ENCODE measurements at regions not wholly inside any gene's neighbourhood (a gene's known extent, or its start where the extent isn't known, plus 50 kb on each side); places are given as distances from the start of the nearest gene placed in this dataset.

DNA sequence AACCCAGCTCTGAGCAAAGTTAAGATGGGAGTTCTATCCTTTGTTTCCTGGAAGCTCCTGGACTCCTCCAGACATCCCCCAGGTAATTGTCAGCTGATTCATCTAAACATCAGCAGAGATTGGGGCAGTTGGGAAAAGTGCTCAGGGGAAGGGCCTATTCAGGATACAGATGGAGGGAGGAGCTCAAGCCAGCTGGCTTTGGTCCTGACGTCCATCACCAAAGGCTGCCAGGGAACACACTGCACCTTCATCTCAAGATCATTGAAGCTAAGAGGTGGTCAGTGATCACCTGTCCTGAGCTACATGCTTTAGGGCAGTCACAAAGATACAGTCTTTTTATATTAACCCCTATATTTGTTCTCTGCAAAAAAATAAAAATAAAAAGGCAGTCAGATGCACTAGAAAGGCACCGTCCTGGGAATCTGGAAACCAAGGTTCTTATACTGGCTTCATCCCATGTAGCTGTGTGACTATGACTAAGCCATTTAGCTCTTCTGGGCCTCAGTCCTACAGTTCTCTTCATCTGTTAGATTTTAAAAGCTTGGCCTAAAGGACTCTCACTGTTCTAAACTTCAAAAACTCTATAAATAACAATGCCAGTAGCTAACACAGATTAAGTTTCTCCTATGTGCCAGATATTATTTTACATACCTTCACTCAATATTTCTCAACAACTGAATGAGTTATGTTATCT is 446.5 kb downstream of the BCL11A start:
- DNase-seq (ENCODE audit: low read depth) = no peak
- H3K4me3 ChIP-seq (ENCODE audit: low read depth, low read length) = no peak overlapping the region
- TF ChIP-seq, protein P1, sequence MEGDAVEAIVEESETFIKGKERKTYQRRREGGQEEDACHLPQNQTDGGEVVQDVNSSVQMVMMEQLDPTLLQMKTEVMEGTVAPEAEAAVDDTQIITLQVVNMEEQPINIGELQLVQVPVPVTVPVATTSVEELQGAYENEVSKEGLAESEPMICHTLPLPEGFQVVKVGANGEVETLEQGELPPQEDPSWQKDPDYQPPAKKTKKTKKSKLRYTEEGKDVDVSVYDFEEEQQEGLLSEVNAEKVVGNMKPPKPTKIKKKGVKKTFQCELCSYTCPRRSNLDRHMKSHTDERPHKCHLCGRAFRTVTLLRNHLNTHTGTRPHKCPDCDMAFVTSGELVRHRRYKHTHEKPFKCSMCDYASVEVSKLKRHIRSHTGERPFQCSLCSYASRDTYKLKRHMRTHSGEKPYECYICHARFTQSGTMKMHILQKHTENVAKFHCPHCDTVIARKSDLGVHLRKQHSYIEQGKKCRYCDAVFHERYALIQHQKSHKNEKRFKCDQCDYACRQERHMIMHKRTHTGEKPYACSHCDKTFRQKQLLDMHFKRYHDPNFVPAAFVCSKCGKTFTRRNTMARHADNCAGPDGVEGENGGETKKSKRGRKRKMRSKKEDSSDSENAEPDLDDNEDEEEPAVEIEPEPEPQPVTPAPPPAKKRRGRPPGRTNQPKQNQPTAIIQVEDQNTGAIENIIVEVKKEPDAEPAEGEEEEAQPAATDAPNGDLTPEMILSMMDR (IDR thresholded peaks at IDR 0.05; ENCODE audit: control insufficient read depth, extremely low read depth, insufficient read depth) = no peak

DNA sequence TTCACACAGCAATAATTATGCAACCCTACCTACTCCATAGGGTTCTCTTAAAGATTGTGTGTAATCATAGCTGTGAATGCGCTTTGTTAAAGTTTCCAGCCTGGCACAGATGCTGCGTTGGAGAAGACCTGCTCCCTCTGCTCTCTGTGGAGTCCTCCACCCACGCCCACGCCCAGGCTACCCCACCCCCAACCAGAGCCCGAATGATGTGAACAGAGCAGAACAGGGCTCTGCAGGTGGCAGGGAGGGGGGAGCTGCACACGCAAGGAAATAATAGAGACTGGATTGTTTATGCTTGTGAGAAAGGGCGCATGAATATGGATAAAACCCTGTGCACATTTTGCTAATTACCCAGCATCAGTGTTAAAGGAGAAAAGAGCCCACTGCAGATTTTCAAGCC is 447.5 kb downstream of the BCL11A start:
- no peak for DNase-seq (ENCODE audit: low read depth)
- H3K4me3 ChIP-seq (ENCODE audit: low read depth, low read length) = no peak overlapping the region
- TF ChIP-seq, protein P1 (IDR thresholded peaks at IDR 0.05; ENCODE audit: control insufficient read depth, extremely low read depth, insufficient read depth) = no peak

DNA sequence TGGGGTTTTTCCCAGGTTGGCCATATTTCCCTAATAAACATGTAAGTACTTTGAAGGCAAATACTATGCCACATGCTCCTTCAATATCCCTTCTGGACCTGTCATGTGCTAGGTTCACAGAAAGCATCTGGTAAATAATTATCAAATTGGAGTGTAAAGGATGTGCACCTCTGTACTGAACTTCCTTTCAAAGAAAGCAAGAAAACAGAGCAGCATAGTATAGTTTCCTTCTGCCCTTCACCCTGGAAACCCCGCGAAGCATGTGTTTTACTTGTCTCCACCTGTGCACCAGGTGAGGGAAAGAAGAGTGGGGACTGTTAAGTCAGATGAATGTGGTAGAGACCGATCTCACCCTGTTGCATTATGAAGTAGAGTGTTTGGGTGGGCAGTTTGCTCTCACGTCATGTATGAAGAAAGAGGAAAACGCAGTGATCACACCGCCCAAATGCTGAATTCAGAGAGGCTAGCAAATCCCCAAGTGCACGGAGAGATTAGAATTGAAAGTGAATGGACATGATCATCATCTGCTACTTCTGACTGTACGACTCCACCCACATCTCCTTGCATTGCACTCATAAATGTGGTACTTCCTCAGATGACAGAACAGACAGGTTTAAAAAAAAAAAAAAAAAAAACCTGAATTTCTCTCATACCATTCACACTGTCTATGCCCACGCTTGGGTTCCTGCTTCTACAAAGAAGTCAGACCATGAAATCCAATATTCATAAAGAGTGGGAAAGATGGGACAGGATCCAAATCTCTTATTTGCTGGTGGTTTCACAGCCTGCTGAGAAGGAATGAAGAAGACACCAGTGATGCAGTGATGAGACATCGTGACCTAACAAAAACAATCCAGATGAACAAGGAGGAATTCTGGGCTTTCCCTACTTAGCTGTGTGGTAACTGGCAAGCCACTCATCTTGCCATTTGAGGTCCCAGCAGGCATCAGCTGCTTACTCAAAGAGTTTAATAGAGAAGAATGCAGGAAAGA is 448.6 kb downstream of the BCL11A start:
- TF ChIP-seq, protein P1 (IDR thresholded peaks at IDR 0.05; ENCODE audit: control insufficient read depth, extremely low read depth, insufficient read depth) = no peak
- no peak for DNase-seq (ENCODE audit: low read depth)
- no peak overlapping the region for H3K4me3 ChIP-seq (ENCODE audit: low read depth, low read length)

DNA sequence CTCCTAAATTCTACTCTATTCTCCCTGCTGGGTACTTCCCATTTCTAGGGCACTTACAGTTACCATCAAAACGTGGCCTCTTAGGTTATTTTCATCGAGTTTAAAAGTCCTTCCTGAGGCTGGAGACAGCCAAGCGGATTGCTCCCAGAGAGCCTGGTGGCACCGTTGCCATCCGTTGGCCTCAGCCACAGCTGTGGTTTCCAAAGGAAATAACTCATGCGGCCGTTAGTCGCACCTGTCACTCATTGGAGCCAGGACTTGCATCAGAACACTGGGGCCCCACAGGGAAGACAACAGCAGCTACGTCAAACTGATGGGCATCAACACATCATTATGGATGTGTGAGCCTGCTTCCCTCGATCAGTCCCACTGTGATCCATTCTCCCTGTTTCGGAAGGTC is 453.4 kb downstream of the BCL11A start:
- no peak for DNase-seq (ENCODE audit: low read depth)
- TF ChIP-seq, protein P1 (IDR thresholded peaks at IDR 0.05; ENCODE audit: control insufficient read depth, extremely low read depth, insufficient read depth) = no peak
- H3K4me3 ChIP-seq (ENCODE audit: low read depth, low read length) = no peak overlapping the region

DNA sequence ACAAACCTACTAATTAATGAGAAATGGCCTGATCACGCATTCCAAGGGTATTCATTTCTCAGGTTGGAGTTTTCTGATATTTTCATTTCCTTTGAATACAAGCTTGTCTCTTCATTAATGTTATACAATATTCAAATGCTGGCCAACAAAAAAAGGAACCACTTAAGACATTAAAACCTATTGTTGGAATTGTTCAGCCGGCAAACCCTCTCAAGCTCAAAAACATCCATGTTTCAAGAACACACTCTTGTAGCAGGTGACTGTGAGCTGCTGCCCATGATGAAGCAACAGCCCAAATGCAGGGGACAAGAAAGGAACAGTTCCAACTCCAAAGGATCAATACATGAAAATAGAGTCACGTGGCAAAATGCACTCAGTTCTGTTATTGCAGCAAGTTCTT is 454.5 kb downstream of the BCL11A start:
- H3K4me3 ChIP-seq (ENCODE audit: low read depth, low read length) = no peak overlapping the region
- TF ChIP-seq, protein P1 (IDR thresholded peaks at IDR 0.05; ENCODE audit: control insufficient read depth, extremely low read depth, insufficient read depth) = no peak
- DNase-seq (ENCODE audit: low read depth) = no peak

DNA sequence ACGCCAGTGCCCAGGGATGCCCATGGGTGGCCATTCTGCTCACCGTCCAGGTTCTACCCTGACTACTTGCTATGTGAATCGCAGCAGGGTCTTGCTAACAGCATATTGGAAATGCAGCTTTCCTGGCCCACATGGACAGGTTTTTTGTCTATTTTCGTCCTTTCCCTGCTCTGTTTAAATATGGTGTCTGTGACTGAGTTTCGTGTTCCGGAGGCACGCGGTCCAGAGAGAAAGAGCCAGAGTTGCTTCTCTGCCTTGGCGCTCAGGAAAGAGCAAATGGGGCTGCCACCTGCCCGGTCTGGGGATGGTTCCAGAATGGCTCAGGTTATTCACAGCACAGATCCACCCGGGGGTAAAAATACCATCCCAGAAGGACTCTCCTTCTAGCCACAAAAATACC is 456.2 kb downstream of the BCL11A start:
- TF ChIP-seq, protein P1 (IDR thresholded peaks at IDR 0.05; ENCODE audit: control insufficient read depth, extremely low read depth, insufficient read depth) = no peak
- no peak overlapping the region for H3K4me3 ChIP-seq (ENCODE audit: low read depth, low read length)
- no peak for DNase-seq (ENCODE audit: low read depth)
